DOHH2 (cell line): ENCODE measurements at regions not wholly inside any gene's neighbourhood (a gene's known extent, or its start where the extent isn't known, plus 50 kb on each side); places are given as distances from the start of the nearest gene placed in this dataset.

Experiments used
- H3F3A ChIP-seq: fragments of 200-600 bp; sonication (generic), shearing (Covaris generic); 2 replicates; pipeline ENCODE4 v1.6.0; 2016; ENCODE audit warnings: antibody characterized with exemption, mild to moderate bottlenecking; ENCODE audit not compliant: control insufficient read depth, insufficient read depth
- H3K27ac ChIP-seq: fragments of 200-600 bp; sonication (generic); 2 replicates; pipeline ENCODE4 v1.5.1; 2014; ENCODE audit warnings: low read depth, mild to moderate bottlenecking, low read length, moderate library complexity
- H3K27me3 ChIP-seq: fragments of 200-600 bp; sonication (generic); 2 replicates; pipeline ENCODE4 v1.6.1; 2014; ENCODE audit warnings: mild to moderate bottlenecking, low read length, mixed read lengths; ENCODE audit not compliant: control insufficient read depth
- H3K36me3 ChIP-seq: fragments of 200-600 bp; sonication (generic); 2 replicates; pipeline ENCODE4 v1.6.1; 2014; ENCODE audit warnings: mild to moderate bottlenecking, low read length, moderate library complexity, mixed read lengths; ENCODE audit not compliant: control insufficient read depth
- H3K4me1 ChIP-seq: fragments of 200-600 bp; sonication (generic); 2 replicates; pipeline ENCODE4 v1.6.1; 2014; ENCODE audit warnings: mild to moderate bottlenecking, low read length, mixed read lengths; ENCODE audit not compliant: control insufficient read depth
- H3K4me2 ChIP-seq: fragments of 200-600 bp; sonication (generic); 2 replicates; pipeline ENCODE4 v1.6.0; 2014; ENCODE audit warnings: mild to moderate bottlenecking, low read length, moderate library complexity
- H3K4me3 ChIP-seq: fragments of 200-600 bp; sonication (generic); 2 replicates; pipeline ENCODE4 v1.5.1; 2014; ENCODE audit warnings: mild to moderate bottlenecking, low read length, mixed read lengths
- H3K79me2 ChIP-seq: fragments of 200-600 bp; sonication (generic); 2 replicates; pipeline ENCODE4 v1.6.1; 2014; ENCODE audit warnings: mild to moderate bottlenecking, low read length, mixed read lengths; ENCODE audit not compliant: control insufficient read depth
- H3K9me2 ChIP-seq: fragments of 200-600 bp; sonication (generic); replicated peaks from 2 replicates; pipeline ENCODE4 v1.6.1; 2014; ENCODE audit warnings: mild to moderate bottlenecking, low read length, mixed read lengths; ENCODE audit not compliant: control insufficient read depth
- H3K9me3 ChIP-seq: fragments of 200-600 bp; sonication (generic); 2 replicates; pipeline ENCODE4 v1.6.1; 2014; ENCODE audit warnings: antibody characterized with exemption, low read length, mixed read lengths; ENCODE audit not compliant: control insufficient read depth, insufficient read depth
- H4K20me1 ChIP-seq: fragments of 200-600 bp; sonication (generic); 2 replicates; pipeline ENCODE4 v1.6.0; 2014; ENCODE audit warnings: low read depth, mild to moderate bottlenecking, antibody characterized with exemption, low read length, moderate library complexity; ENCODE audit not compliant: control insufficient read depth, insufficient read depth
- CTCF ChIP-seq: fragments of 200-600 bp; sonication (generic); IDR thresholded peaks from one replicate; pipeline ENCODE4 v1.5.1; 2014; ENCODE audit warnings: antibody characterized with exemption, mild to moderate bottlenecking, low read depth, low read length; ENCODE audit not compliant: poor library complexity, severe bottlenecking
- EZH2phosphoT487 ChIP-seq: fragments of 200-600 bp; sonication (generic); IDR thresholded peaks from 2 replicates; pipeline ENCODE4 v1.6.1; 2017; ENCODE audit warnings: borderline replicate concordance, mild to moderate bottlenecking, antibody characterized with exemption, low read length, moderate library complexity, mixed read lengths

- Histone ChIP-seq H3K9me3 (no peaks in the 10 kb centered on the region; the same call in 1 of the 2 replicates), H3K9me2 (no peaks in the 10 kb centered on the region), H3K27ac (no peak overlapping the region), H3K27me3 (no peaks in the 10 kb centered on the region), H3K4me2 (no peak overlapping the region), H3K79me2 (no peaks in the 10 kb centered on the region), H4K20me1 (no peaks in the 10 kb centered on the region), H3K4me3 (no peak overlapping the region), H3K36me3 (no peaks in the 10 kb centered on the region), H3K4me1 (no peaks in the 10 kb centered on the region), H3F3A (no peaks in the 10 kb centered on the region)
- TF ChIP-seq EZH2phosphoT487 (no peak), CTCF (no peak)
Observed at GRCh38 chr20:17066902-17067301, 159.9 kb upstream of the PCSK2 start.

DNA sequence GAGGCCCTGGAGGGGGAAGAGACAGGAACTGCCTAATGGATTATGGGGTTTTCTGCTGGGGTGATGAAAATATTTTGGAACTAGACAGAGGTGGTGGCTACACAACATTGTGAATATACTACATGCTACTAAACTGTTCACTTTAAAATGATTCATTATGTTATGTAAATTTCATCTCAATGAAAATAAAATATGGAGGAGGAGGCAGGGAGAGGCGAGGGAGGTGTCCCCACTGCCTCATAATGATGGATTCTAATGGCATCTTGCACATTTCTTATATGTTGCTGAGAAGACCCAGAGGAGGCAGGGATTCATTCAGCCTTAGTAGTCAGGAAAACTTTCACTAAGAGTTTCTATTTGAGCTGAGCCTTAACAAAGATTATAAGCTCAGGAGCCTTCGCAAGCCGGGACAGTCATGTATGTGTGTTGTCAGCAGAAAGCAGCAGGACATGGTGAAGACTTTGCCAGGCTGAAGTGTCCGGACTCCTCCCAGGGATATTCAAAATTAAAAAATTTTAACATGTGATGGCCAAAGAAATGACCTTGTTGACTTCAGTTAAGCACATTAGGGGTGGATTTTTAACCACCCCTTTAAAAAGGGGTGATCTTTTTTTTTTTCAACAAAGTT is 158.6 kb upstream of the PCSK2 start:
- no peak overlapping the region for H3K27ac ChIP-seq
- H4K20me1 ChIP-seq: no peaks in the 10 kb centered on the region
- H3K27me3 ChIP-seq: no peaks in the 10 kb centered on the region
- H3K79me2 ChIP-seq: no peaks in the 10 kb centered on the region
- no peaks in the 10 kb centered on the region for H3K9me2 ChIP-seq
- no peaks in the 10 kb centered on the region for H3K4me1 ChIP-seq
- H3K4me2 ChIP-seq: no peak overlapping the region
- TF ChIP-seq EZH2phosphoT487 (no peak), CTCF (no peak)
- H3F3A ChIP-seq: no peaks in the 10 kb centered on the region
- no peaks in the 10 kb centered on the region; the same call in 1 of the 2 replicates for H3K9me3 ChIP-seq
- no peak overlapping the region for H3K4me3 ChIP-seq
- no peaks in the 10 kb centered on the region for H3K36me3 ChIP-seq

GRCh38 chr20:17077030-17077429 is 149.8 kb upstream of the PCSK2 start:
- no peaks in the 10 kb centered on the region for H3K9me3 ChIP-seq
- H4K20me1 ChIP-seq: no peaks in the 10 kb centered on the region
- H3K36me3 ChIP-seq: no peaks in the 10 kb centered on the region
- H3K27ac ChIP-seq: no peak overlapping the region
- H3K9me2 ChIP-seq: no peaks in the 10 kb centered on the region
- H3K79me2 ChIP-seq: no peaks in the 10 kb centered on the region
- no peaks in the 10 kb centered on the region for H3K27me3 ChIP-seq
- H3K4me1 ChIP-seq: no peaks in the 10 kb centered on the region
- H3K4me3 ChIP-seq: no peak overlapping the region
- no peaks in the 10 kb centered on the region for H3F3A ChIP-seq
- TF ChIP-seq CTCF: no peak
- no peak for TF ChIP-seq EZH2phosphoT487
- H3K4me2 ChIP-seq: no peak overlapping the region
